IPS-18c (cell line): ENCODE measurements at regions not wholly inside any gene's neighbourhood (a gene's known extent, or its start where the extent isn't known, plus 50 kb on each side); places are given as distances from the start of the nearest gene placed in this dataset.

ENCODE experiments used
- H3K4me3 ChIP-seq: 2 replicates; pipeline ENCODE4 v1.7.0; 2013; ENCODE audit warnings: low read depth, mild to moderate bottlenecking, low read length, moderate library complexity; ENCODE audit not compliant: insufficient read depth
- H3K9me3 ChIP-seq: one replicate; pipeline ENCODE4 v1.6.1; 2013; ENCODE audit warnings: mild to moderate bottlenecking, low read length, moderate library complexity; ENCODE audit not compliant: control insufficient read depth, insufficient read depth

- no peaks in the 10 kb centered on the region for H3K9me3 ChIP-seq
- H3K4me3 ChIP-seq = no peak overlapping the region
Measured at GRCh38 chr21:16932314-16932713, 580.5 kb upstream of the CXADR start.

- H3K4me3 ChIP-seq = no peak overlapping the region
- no peaks in the 10 kb centered on the region for H3K9me3 ChIP-seq
Measured at GRCh38 chr21:16942703-16943102, 570.1 kb upstream of the CXADR start.

- Histone ChIP-seq H3K4me3 (no peak overlapping the region), H3K9me3 (no peaks in the 10 kb centered on the region)
Measured at GRCh38 chr21:16943231-16943630, 569.6 kb upstream of the CXADR start.

- Histone ChIP-seq H3K9me3 (no peaks in the 10 kb centered on the region), H3K4me3 (no peak overlapping the region)
Measured at GRCh38 chr21:16945580-16945979, 567.3 kb upstream of the CXADR start.

- Histone ChIP-seq H3K4me3 (no peak overlapping the region), H3K9me3 (no peaks in the 10 kb centered on the region)
Measured at GRCh38 chr21:16956824-16957223, 556.0 kb upstream of the CXADR start.

GRCh38 chr21:16965424-16965823 lies 547.4 kb upstream of the CXADR start:
- H3K4me3 ChIP-seq = no peak overlapping the region

GRCh38 chr21:16968436-16968835 lies 544.4 kb upstream of the CXADR start:
- H3K9me3 ChIP-seq = no peaks in the 10 kb centered on the region
- H3K4me3 ChIP-seq = no peak overlapping the region

More at GRCh38 chr21:16965424-16965823, 547.4 kb upstream of the CXADR start:
- H3K9me3 ChIP-seq = no peaks in the 10 kb centered on the region

GRCh38 chr21:16969636-16970035 lies 543.2 kb upstream of the CXADR start:
- H3K4me3 ChIP-seq = no peak overlapping the region
- H3K9me3 ChIP-seq = no peaks in the 10 kb centered on the region

GRCh38 chr21:16974060-16974459 lies 538.8 kb upstream of the CXADR start:
- Histone ChIP-seq H3K4me3 (no peak overlapping the region), H3K9me3 (no peaks in the 10 kb centered on the region)

- no peak overlapping the region for H3K4me3 ChIP-seq
- H3K9me3 ChIP-seq = no peaks in the 10 kb centered on the region
Measured at GRCh38 chr21:16976193-16976592, 536.6 kb upstream of the CXADR start.

GRCh38 chr21:16978309-16978895 lies 534.4 kb upstream of the CXADR start:
- H3K9me3 ChIP-seq = no peaks in the 10 kb centered on the region

GRCh38 chr21:16979574-16979973 lies 533.3 kb upstream of the CXADR start:
- Histone ChIP-seq H3K9me3 (no peaks in the 10 kb centered on the region), H3K4me3 (no peak overlapping the region)

More at GRCh38 chr21:16978309-16978895, 534.4 kb upstream of the CXADR start:
- no peak overlapping the region for H3K4me3 ChIP-seq

- no peak overlapping the region for H3K4me3 ChIP-seq
- H3K9me3 ChIP-seq = no peaks in the 10 kb centered on the region
Measured at GRCh38 chr21:16983420-16983819, 529.4 kb upstream of the CXADR start.

- Histone ChIP-seq H3K4me3 (no peak overlapping the region), H3K9me3 (no peaks in the 10 kb centered on the region)
Measured at GRCh38 chr21:16992448-16992847, 520.4 kb upstream of the CXADR start.

GRCh38 chr21:16993416-16994038 lies 519.3 kb upstream of the CXADR start:
- no peak overlapping the region for H3K4me3 ChIP-seq
- no peaks in the 10 kb centered on the region for H3K9me3 ChIP-seq

- no peaks in the 10 kb centered on the region for H3K9me3 ChIP-seq
Measured at GRCh38 chr21:17002594-17003257, 510.1 kb upstream of the CXADR start.

GRCh38 chr21:17003258-17003615 lies 509.6 kb upstream of the CXADR start:
- Histone ChIP-seq H3K9me3 (no peaks in the 10 kb centered on the region), H3K4me3 (no peak overlapping the region)

More at GRCh38 chr21:17002594-17003257, 510.1 kb upstream of the CXADR start:
- no peak overlapping the region for H3K4me3 ChIP-seq

- no peak overlapping the region for H3K4me3 ChIP-seq
- no peaks in the 10 kb centered on the region for H3K9me3 ChIP-seq
Measured at GRCh38 chr21:17003763-17004373, 509.0 kb upstream of the CXADR start.
